ENCODE measurements at regions not wholly inside any gene's neighbourhood (a gene's known extent, or its start where the extent isn't known, plus 50 kb on each side); places are given as distances from the start of the nearest gene placed in this dataset.
A peak's percentile ranks its signal among the peaks of the same experiment; 100 is the strongest.

GRCh38 chr5:171695804-171696203 lies 89.8 kb upstream of the SMIM23 start:
- no peaks in the 10 kb centered on the region for H3K9me3 Mint-ChIP-seq
- Histone ChIP-seq H3K4me3 (no peak overlapping the region), H3K27me3 (no peaks in the 10 kb centered on the region), H2AFZ (replicated peaks) (no peak overlapping the region), H3K9ac (no peak overlapping the region), H3F3A (ENCODE audit: low read depth) (no peaks in the 10 kb centered on the region), H3K4me2 (no peak overlapping the region), H3K79me2 (ENCODE audit: low read depth) (no peaks in the 10 kb centered on the region), H3K27ac (no peak overlapping the region), H3K4me1 (peaks cover 8% of the 10 kb centered on the region), H3K36me3 (no peaks in the 10 kb centered on the region), H4K20me1 (ENCODE audit: low read depth) (no peaks in the 10 kb centered on the region), H3K9me3 (ENCODE audit: low read depth) (no peaks in the 10 kb centered on the region)
- peaks cover 11% of the 10 kb centered on the region for H3K4me1 Mint-ChIP-seq
- no peak for DNase-seq (ENCODE audit: low spot score)
- no peak for TF ChIP-seq CTCF (IDR thresholded peaks at IDR 0.05)
- TF ChIP-seq EZH2phosphoT487 (IDR thresholded peaks at IDR 0.05), result no peak
- TF ChIP-seq EZH2 (IDR thresholded peaks at IDR 0.05), result no peak
- no peak overlapping the region for H3K27ac Mint-ChIP-seq
- peaks cover 7% of the 10 kb centered on the region for H3K27me3 Mint-ChIP-seq (ENCODE audit: insufficient read depth, low read depth)
- no peak overlapping the region for H3K4me3 Mint-ChIP-seq
- H3K36me3 Mint-ChIP-seq, result no peaks in the 10 kb centered on the region

GRCh38 chr5:171697221-171698102 lies 88.2 kb upstream of the SMIM23 start:
- peaks cover 7% of the 10 kb centered on the region for H3K27me3 Mint-ChIP-seq (ENCODE audit: insufficient read depth, low read depth)
- DNase-seq (ENCODE audit: low spot score), result no peak
- H3K9ac ChIP-seq, result no peak overlapping the region

GRCh38 chr5:171700318-171700912 lies 85.2 kb upstream of the SMIM23 start:
- Histone ChIP-seq H3K4me1 (no peaks in the 10 kb centered on the region), H3K4me2 (no peak overlapping the region), H3F3A (ENCODE audit: low read depth) (no peaks in the 10 kb centered on the region), H2AFZ (replicated peaks) (no peak overlapping the region), H3K4me3 (no peak overlapping the region), H3K27ac (no peak overlapping the region), H4K20me1 (ENCODE audit: low read depth) (no peaks in the 10 kb centered on the region), H3K9me3 (ENCODE audit: low read depth) (no peaks in the 10 kb centered on the region), H3K9ac (no peak overlapping the region), H3K27me3 (no peaks in the 10 kb centered on the region), H3K36me3 (no peaks in the 10 kb centered on the region), H3K79me2 (ENCODE audit: low read depth) (no peaks in the 10 kb centered on the region)
- TF ChIP-seq EZH2phosphoT487 (IDR thresholded peaks at IDR 0.05), result no peak
- TF ChIP-seq CTCF (IDR thresholded peaks at IDR 0.05), result no peak
- TF ChIP-seq EZH2 (IDR thresholded peaks at IDR 0.05), result no peak
- Mint-ChIP-seq H3K4me3 (no peak overlapping the region), H3K4me1 (peaks cover 4% of the 10 kb centered on the region), H3K9me3 (peaks cover under 1% of the 10 kb centered on the region), H3K36me3 (no peaks in the 10 kb centered on the region), H3K27me3 (ENCODE audit: insufficient read depth, low read depth) (peaks cover 4% of the 10 kb centered on the region), H3K27ac (no peak overlapping the region)
- DNase-seq (ENCODE audit: low spot score), result no peak

More at GRCh38 chr5:171697221-171698102, 88.2 kb upstream of the SMIM23 start:
- H3K36me3 Mint-ChIP-seq, result no peaks in the 10 kb centered on the region
- Histone ChIP-seq H3K4me3 (no peak overlapping the region), H3K27me3 (no peaks in the 10 kb centered on the region), H2AFZ (replicated peaks) (peak overlapping the region; percentile 50), H3K9me3 (ENCODE audit: low read depth) (no peaks in the 10 kb centered on the region), H4K20me1 (ENCODE audit: low read depth) (no peaks in the 10 kb centered on the region), H3K4me1 (peaks cover 8% of the 10 kb centered on the region), H3K79me2 (ENCODE audit: low read depth) (no peaks in the 10 kb centered on the region), H3K36me3 (no peaks in the 10 kb centered on the region), H3K27ac (no peak overlapping the region), H3F3A (ENCODE audit: low read depth) (no peaks in the 10 kb centered on the region), H3K4me2 (no peak overlapping the region)
- peaks cover 12% of the 10 kb centered on the region for H3K4me1 Mint-ChIP-seq
- no peak overlapping the region for H3K27ac Mint-ChIP-seq
- no peak overlapping the region for H3K4me3 Mint-ChIP-seq
- H3K9me3 Mint-ChIP-seq, result no peaks in the 10 kb centered on the region
- TF ChIP-seq EZH2 (IDR thresholded peaks at IDR 0.05) (no peak), EZH2phosphoT487 (IDR thresholded peaks at IDR 0.05) (no peak), CTCF (IDR thresholded peaks at IDR 0.05) (no peak)

Measured in neural progenitor cell (in vitro differentiated cells).